HepG2 (cell line): ENCODE measurements at regions not wholly inside any gene's neighbourhood (a gene's known extent, or its start where the extent isn't known, plus 50 kb on each side); places are given as distances from the start of the nearest gene placed in this dataset.

ENCODE experiments used
- IRF1 ChIP-seq: sonication (generic); formaldehyde crosslinking; IDR thresholded peaks from 2 replicates; pipeline ENCODE4 v1.4.0; 2020; ENCODE audit warnings: low read depth, mild to moderate bottlenecking, missing genetic modification reagents
- JUNB ChIP-seq: sonication (generic); formaldehyde crosslinking; IDR thresholded peaks from 2 replicates; pipeline ENCODE4 v1.8.0; 2022; ENCODE audit warnings: missing genetic modification reagents, mild to moderate bottlenecking, borderline replicate concordance
- POLR2AphosphoS2 ChIP-seq: IDR thresholded peaks from 2 replicates; pipeline ENCODE4 v1.6.1; 2011; ENCODE audit warnings: low read depth, low read length, improper control_type of control experiment
- POLR2AphosphoS5 ChIP-seq: IDR thresholded peaks from 2 replicates; pipeline ENCODE4 v1.6.1; 2012; ENCODE audit warnings: low read depth, low read length
- RFX5 ChIP-seq: IDR thresholded peaks from 2 replicates; pipeline ENCODE4 v1.6.1; 2011; ENCODE audit warnings: low read depth, low read length, improper control_type of control experiment
- RNF219 ChIP-seq: sonication (generic); formaldehyde crosslinking; IDR thresholded peaks from 2 replicates; pipeline ENCODE4 v1.5.0; 2020; ENCODE audit warnings: mild to moderate bottlenecking, missing genetic modification reagents
- TBL1XR1 ChIP-seq: fragments of 150-350 bp; IDR thresholded peaks from 2 replicates; pipeline ENCODE4 v1.6.1; 2014; ENCODE audit warnings: borderline replicate concordance, low read length; ENCODE audit not compliant: partially characterized antibody
- ZFP82 ChIP-seq: sonication (generic); formaldehyde crosslinking; IDR thresholded peaks from 2 replicates; pipeline ENCODE4 v1.5.1; 2020; ENCODE audit warnings: mild to moderate bottlenecking, missing genetic modification reagents, borderline replicate concordance
- ZNF576 ChIP-seq: sonication (generic); formaldehyde crosslinking; IDR thresholded peaks from 2 replicates; pipeline ENCODE4 v1.4.0; 2020; ENCODE audit warnings: mild to moderate bottlenecking, missing genetic modification reagents
- TF ChIP-seq, protein P1 (sequence below), 2 experiments: sonication (generic) in 1 of 2; formaldehyde crosslinking in 1 of 2; IDR thresholded peaks; 2 replicates each; pipeline versions ENCODE4 v1.4.0 to v1.6.1; 2018 to 2020; ENCODE audit warnings: missing genetic modification reagents in 2 of 2, borderline replicate concordance in 1 of 2, low read depth in 1 of 2, mild to moderate bottlenecking in 1 of 2, missing biosample characterization in 1 of 2
- TF ChIP-seq, protein P2 (sequence below): sonication (generic); formaldehyde crosslinking; IDR thresholded peaks from 2 replicates; pipeline ENCODE4 v1.8.1; 2022; ENCODE audit warnings: mild to moderate bottlenecking, missing genetic modification reagents
- TF ChIP-seq, protein P3 (sequence below): sonication (generic); formaldehyde crosslinking; IDR thresholded peaks from 2 replicates; pipeline ENCODE4 v1.4.0; 2020; ENCODE audit warnings: missing genetic modification reagents, mild to moderate bottlenecking, borderline replicate concordance
- TF ChIP-seq, protein P4 (sequence below): sonication (generic); formaldehyde crosslinking; IDR thresholded peaks from 2 replicates; pipeline ENCODE4 v1.5.0; 2020; ENCODE audit warnings: mild to moderate bottlenecking, missing genetic modification reagents, moderate library complexity

- TF ChIP-seq POLR2AphosphoS2 (no peak), ZNF576 (CRISPR knock-in tag) (no peak), IRF1 (CRISPR knock-in tag) (no peak), RFX5 (no peak), TBL1XR1 (no peak), RNF219 (no peak), POLR2AphosphoS5 (no peak), ZFP82 (CRISPR knock-in tag) (no peak), JUNB (CRISPR knock-in tag) (no peak)
- TF ChIP-seq, protein P1, sequence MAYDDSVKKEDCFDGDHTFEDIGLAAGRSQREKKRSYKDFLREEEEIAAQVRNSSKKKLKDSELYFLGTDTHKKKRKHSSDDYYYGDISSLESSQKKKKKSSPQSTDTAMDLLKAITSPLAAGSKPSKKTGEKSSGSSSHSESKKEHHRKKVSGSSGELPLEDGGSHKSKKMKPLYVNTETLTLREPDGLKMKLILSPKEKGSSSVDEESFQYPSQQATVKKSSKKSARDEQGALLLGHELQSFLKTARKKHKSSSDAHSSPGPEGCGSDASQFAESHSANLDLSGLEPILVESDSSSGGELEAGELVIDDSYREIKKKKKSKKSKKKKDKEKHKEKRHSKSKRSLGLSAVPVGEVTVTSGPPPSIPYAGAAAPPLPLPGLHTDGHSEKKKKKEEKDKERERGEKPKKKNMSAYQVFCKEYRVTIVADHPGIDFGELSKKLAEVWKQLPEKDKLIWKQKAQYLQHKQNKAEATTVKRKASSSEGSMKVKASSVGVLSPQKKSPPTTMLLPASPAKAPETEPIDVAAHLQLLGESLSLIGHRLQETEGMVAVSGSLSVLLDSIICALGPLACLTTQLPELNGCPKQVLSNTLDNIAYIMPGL (CRISPR knock-in tag; IDR thresholded peaks at IDR 0.05; ENCODE audit: borderline replicate concordance in 1 of 2, low read depth in 1 of 2), result no peak
- TF ChIP-seq, protein P2, sequence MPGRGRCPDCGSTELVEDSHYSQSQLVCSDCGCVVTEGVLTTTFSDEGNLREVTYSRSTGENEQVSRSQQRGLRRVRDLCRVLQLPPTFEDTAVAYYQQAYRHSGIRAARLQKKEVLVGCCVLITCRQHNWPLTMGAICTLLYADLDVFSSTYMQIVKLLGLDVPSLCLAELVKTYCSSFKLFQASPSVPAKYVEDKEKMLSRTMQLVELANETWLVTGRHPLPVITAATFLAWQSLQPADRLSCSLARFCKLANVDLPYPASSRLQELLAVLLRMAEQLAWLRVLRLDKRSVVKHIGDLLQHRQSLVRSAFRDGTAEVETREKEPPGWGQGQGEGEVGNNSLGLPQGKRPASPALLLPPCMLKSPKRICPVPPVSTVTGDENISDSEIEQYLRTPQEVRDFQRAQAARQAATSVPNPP, result no peak
- TF ChIP-seq, protein P3, sequence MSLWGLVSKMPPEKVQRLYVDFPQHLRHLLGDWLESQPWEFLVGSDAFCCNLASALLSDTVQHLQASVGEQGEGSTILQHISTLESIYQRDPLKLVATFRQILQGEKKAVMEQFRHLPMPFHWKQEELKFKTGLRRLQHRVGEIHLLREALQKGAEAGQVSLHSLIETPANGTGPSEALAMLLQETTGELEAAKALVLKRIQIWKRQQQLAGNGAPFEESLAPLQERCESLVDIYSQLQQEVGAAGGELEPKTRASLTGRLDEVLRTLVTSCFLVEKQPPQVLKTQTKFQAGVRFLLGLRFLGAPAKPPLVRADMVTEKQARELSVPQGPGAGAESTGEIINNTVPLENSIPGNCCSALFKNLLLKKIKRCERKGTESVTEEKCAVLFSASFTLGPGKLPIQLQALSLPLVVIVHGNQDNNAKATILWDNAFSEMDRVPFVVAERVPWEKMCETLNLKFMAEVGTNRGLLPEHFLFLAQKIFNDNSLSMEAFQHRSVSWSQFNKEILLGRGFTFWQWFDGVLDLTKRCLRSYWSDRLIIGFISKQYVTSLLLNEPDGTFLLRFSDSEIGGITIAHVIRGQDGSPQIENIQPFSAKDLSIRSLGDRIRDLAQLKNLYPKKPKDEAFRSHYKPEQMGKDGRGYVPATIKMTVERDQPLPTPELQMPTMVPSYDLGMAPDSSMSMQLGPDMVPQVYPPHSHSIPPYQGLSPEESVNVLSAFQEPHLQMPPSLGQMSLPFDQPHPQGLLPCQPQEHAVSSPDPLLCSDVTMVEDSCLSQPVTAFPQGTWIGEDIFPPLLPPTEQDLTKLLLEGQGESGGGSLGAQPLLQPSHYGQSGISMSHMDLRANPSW (CRISPR knock-in tag), result no peak
- TF ChIP-seq, protein P4, sequence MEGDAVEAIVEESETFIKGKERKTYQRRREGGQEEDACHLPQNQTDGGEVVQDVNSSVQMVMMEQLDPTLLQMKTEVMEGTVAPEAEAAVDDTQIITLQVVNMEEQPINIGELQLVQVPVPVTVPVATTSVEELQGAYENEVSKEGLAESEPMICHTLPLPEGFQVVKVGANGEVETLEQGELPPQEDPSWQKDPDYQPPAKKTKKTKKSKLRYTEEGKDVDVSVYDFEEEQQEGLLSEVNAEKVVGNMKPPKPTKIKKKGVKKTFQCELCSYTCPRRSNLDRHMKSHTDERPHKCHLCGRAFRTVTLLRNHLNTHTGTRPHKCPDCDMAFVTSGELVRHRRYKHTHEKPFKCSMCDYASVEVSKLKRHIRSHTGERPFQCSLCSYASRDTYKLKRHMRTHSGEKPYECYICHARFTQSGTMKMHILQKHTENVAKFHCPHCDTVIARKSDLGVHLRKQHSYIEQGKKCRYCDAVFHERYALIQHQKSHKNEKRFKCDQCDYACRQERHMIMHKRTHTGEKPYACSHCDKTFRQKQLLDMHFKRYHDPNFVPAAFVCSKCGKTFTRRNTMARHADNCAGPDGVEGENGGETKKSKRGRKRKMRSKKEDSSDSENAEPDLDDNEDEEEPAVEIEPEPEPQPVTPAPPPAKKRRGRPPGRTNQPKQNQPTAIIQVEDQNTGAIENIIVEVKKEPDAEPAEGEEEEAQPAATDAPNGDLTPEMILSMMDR, result no peak
Observed at GRCh38 chr10:28810057-28810870, 132.9 kb downstream of the BAMBI start.
